CD4-positive, alpha-beta T cell (primary cell): ENCODE measurements at regions not wholly inside any gene's neighbourhood (a gene's known extent, or its start where the extent isn't known, plus 50 kb on each side); places are given as distances from the start of the nearest gene placed in this dataset.

ENCODE experiments used
- ATAC-seq: fragments of 200-7000 bp; cut with Tn5 transposase; one replicate; pipeline ENCODE4 v1.10.0; 2022; ENCODE audit warnings: mild to moderate bottlenecking; ENCODE audit not compliant: poor library complexity
- CTCF ChIA-PET: fragments of 350-600 bp; sonication (Branson Sonifier 250); formaldehyde crosslinking; loops from one replicate; lab custom pipeline; 2021; ENCODE audit warnings: antibody characterized with exemption, inconsistent platforms; lab: Charles Lee
- POLR2A ChIA-PET: fragments of 350-600 bp; sonication (Branson Sonifier 250); formaldehyde crosslinking; loops from one replicate; lab custom pipeline; 2021; ENCODE audit warnings: antibody characterized with exemption, inconsistent platforms; lab: Charles Lee
- DNase-seq, 14 experiments: peaks; one replicate each; pipeline ENCODE4 v3.0.0-alpha.2; 2013 to 2020; ENCODE audit warnings: mixed read lengths in 2 of 14
- H3K27ac ChIP-seq, 2 donors: one replicate each; pipeline versions ENCODE4 v1.5.1 to v1.7.0; 2013; ENCODE audit warnings: low read length in 2 of 2, low read depth in 1 of 2, mild to moderate bottlenecking in 1 of 2
- H3K27me3 ChIP-seq, 2 experiments: 1 replicate in 1 of 2; 2 replicates in 1 of 2; pipeline versions ENCODE4 v1.6.1 to v1.7.0; 2013; ENCODE audit warnings: low read length in 2 of 2, control low read depth in 1 of 2, mild to moderate bottlenecking in 1 of 2, moderate library complexity in 1 of 2; ENCODE audit not compliant: insufficient read depth in 2 of 2, control insufficient read depth in 1 of 2
- H3K36me3 ChIP-seq: one replicate; pipeline ENCODE4 v1.6.1; 2013; ENCODE audit warnings: low read length, control low read depth; ENCODE audit not compliant: insufficient read depth
- H3K4me1 ChIP-seq: one replicate; pipeline ENCODE4 v1.6.1; 2013; ENCODE audit warnings: low read length, control low read depth; ENCODE audit not compliant: insufficient read depth
- H3K4me3 ChIP-seq: one replicate; pipeline ENCODE4 v1.5.1; 2013; ENCODE audit warnings: mild to moderate bottlenecking, low read length, moderate library complexity
- H3K9me3 ChIP-seq, 2 experiments: 1 replicate in 1 of 2; 2 replicates in 1 of 2; pipeline versions ENCODE4 v1.6.1 to v1.7.0; 2013; ENCODE audit warnings: low read length in 2 of 2, mild to moderate bottlenecking in 2 of 2, control low read depth in 1 of 2, moderate library complexity in 1 of 2; ENCODE audit not compliant: control insufficient read depth in 1 of 2, insufficient read depth in 1 of 2
- H3K27ac Mint-ChIP-seq: one replicate; pipeline ENCODE4 v1.8.0; 2020; ENCODE audit warnings: mixed read lengths
- H3K27me3 Mint-ChIP-seq: one replicate; pipeline ENCODE4 v1.8.0; 2021; ENCODE audit warnings: mixed read lengths
- H3K36me3 Mint-ChIP-seq: one replicate; pipeline ENCODE4 v1.8.0; 2021; ENCODE audit warnings: low read depth, mixed read lengths
- H3K4me1 Mint-ChIP-seq: one replicate; pipeline ENCODE4 v1.8.0; 2021; ENCODE audit warnings: low read depth, mixed read lengths
- H3K4me3 Mint-ChIP-seq: one replicate; pipeline ENCODE4 v1.8.0; 2020; ENCODE audit warnings: mild to moderate bottlenecking, mixed read lengths
- H3K9me3 Mint-ChIP-seq: one replicate; pipeline ENCODE4 v1.8.0; 2020; ENCODE audit warnings: mixed read lengths
- CTCF ChIP-seq: fragments of 200-600 bp; IDR thresholded peaks from one replicate; pipeline ENCODE4 v1.8.0; 2022; ENCODE audit warnings: antibody characterized with exemption, mild to moderate bottlenecking
- intact Hi-C, 2 experiments: fragments of 100-400 bp; cut with DNase I in 1 of 2; cut with micrococcal nuclease in 1 of 2; formaldehyde crosslinking; loops; one replicate each; pipeline versions ENCODE4 v1.15.1 to v1.9.0; 2023 to 2025; cut with DNase I, micrococcal nuclease

GRCh38 chr12:91859347-91859746, 286.3 kb downstream of the BTG1 start:
- no peak for TF ChIP-seq CTCF
- no peak for DNase-seq
- peaks cover 7% of the 10 kb centered on the region for H3K4me1 ChIP-seq
- H3K4me1 Mint-ChIP-seq, result peaks cover 48% of the 10 kb centered on the region
- H3K36me3 ChIP-seq, result no peaks in the 10 kb centered on the region
- H3K36me3 Mint-ChIP-seq, result no peaks in the 10 kb centered on the region
- H3K9me3 Mint-ChIP-seq, result peaks cover 3% of the 10 kb centered on the region
- intact Hi-C loops, result no loop called here
- no peaks in the 10 kb centered on the region for H3K27me3 ChIP-seq
- H3K27me3 Mint-ChIP-seq, result no peaks in the 10 kb centered on the region
- H3K27ac Mint-ChIP-seq, result no peak overlapping the region
- H3K4me3 Mint-ChIP-seq, result no peak overlapping the region
- no peak overlapping the region for H3K27ac ChIP-seq
- H3K9me3 ChIP-seq, result no peaks in the 10 kb centered on the region
- no peak overlapping the region for H3K4me3 ChIP-seq
- POLR2A ChIA-PET, result interaction anchor here (1.1 to 1.4 kb wide), 2 partner anchors 13 to 274 kb away, joined by 3 to 5 read pairs; no protein-coding TSS in a partner anchor
- CTCF ChIA-PET, result interaction anchor here (1.1 to 1.3 kb wide), 3 partner anchors 9 to 46 kb away, joined by 3 to 4 read pairs (median 4); no protein-coding TSS in a partner anchor
- ATAC-seq, result no peak

- DNase-seq (no peak), ATAC-seq (no peak)
- Histone ChIP-seq H3K9me3 (no peaks in the 10 kb centered on the region), H3K4me1 (no peaks in the 10 kb centered on the region), H3K27me3 (no peaks in the 10 kb centered on the region), H3K4me3 (no peak overlapping the region), H3K27ac (no peak overlapping the region), H3K36me3 (no peaks in the 10 kb centered on the region)
- Mint-ChIP-seq H3K27me3 (no peaks in the 10 kb centered on the region), H3K4me3 (no peak overlapping the region), H3K36me3 (no peaks in the 10 kb centered on the region), H3K9me3 (peaks cover 3% of the 10 kb centered on the region), H3K27ac (no peak overlapping the region), H3K4me1 (peaks cover 38% of the 10 kb centered on the region)
- intact Hi-C loops, result no loop called here
- CTCF ChIA-PET, result interaction anchor here (1.3 to 1.5 kb wide), 2 partner anchors 10 to 46 kb away, joined by 4 to 5 read pairs; no protein-coding TSS in a partner anchor
- TF ChIP-seq CTCF, result no peak
- POLR2A ChIA-PET, result no interaction called here
These were observed 287.7 kb downstream of the BTG1 start for GRCh38 chr12:91857813-91858542.

GRCh38 chr12:91854725-91855124, 290.9 kb downstream of the BTG1 start:
- POLR2A ChIA-PET, result interaction anchor here (1.3 kb wide), 1 partner anchor 176 kb away, joined by 3 read pairs; no protein-coding TSS in a partner anchor
- Histone ChIP-seq H3K9me3 (no peaks in the 10 kb centered on the region), H3K27me3 (no peaks in the 10 kb centered on the region), H3K36me3 (no peaks in the 10 kb centered on the region), H3K4me1 (no peaks in the 10 kb centered on the region), H3K27ac (no peak overlapping the region), H3K4me3 (no peak overlapping the region)
- peaks cover 23% of the 10 kb centered on the region for H3K4me1 Mint-ChIP-seq
- H3K27me3 Mint-ChIP-seq, result no peaks in the 10 kb centered on the region
- CTCF ChIA-PET, result interaction anchor here (1.2 to 1.4 kb wide), 2 partner anchors 43 to 280 kb away, joined by 3 read pairs; no protein-coding TSS in a partner anchor
- TF ChIP-seq CTCF, result no peak
- intact Hi-C loops, result no loop called here
- H3K27ac Mint-ChIP-seq, result no peak overlapping the region
- H3K9me3 Mint-ChIP-seq, result peaks cover 3% of the 10 kb centered on the region
- DNase-seq (no peak), ATAC-seq (no peak)
- no peaks in the 10 kb centered on the region for H3K36me3 Mint-ChIP-seq
- no peak overlapping the region for H3K4me3 Mint-ChIP-seq
